HG02981 (cell line): ENCODE measurements at regions not wholly inside any gene's neighbourhood (a gene's known extent, or its start where the extent isn't known, plus 50 kb on each side); places are given as distances from the start of the nearest gene placed in this dataset.

Experiments used
- ATAC-seq: cut with Tn5 transposase; IDR thresholded peaks from one replicate; pipeline ENCODE4 v1.9.1; 2021; ENCODE audit warnings: mild to moderate bottlenecking, moderate library complexity; ENCODE audit not compliant: unreplicated experiment

DNA sequence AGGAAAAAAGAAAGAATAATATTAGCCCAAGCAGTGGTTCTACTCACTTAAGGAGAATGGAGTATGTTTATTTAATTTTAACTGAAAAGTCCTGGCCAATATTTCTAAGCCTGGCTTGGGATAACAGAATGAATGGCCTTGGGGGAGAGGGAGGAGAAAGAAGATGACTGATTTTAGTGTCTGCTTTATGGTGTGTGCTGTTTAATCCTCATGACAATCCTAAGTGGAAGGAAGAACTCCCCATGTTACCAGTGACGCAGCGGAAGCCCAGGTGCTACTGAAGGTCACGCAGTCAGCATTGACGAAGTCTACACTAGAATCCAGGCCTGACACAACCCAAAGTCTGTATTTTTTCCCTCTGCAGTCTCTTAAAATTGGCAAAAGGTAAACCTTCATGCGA is 50.5 kb downstream of the PALM2AKAP2 start:
- ATAC-seq: no peak

DNA sequence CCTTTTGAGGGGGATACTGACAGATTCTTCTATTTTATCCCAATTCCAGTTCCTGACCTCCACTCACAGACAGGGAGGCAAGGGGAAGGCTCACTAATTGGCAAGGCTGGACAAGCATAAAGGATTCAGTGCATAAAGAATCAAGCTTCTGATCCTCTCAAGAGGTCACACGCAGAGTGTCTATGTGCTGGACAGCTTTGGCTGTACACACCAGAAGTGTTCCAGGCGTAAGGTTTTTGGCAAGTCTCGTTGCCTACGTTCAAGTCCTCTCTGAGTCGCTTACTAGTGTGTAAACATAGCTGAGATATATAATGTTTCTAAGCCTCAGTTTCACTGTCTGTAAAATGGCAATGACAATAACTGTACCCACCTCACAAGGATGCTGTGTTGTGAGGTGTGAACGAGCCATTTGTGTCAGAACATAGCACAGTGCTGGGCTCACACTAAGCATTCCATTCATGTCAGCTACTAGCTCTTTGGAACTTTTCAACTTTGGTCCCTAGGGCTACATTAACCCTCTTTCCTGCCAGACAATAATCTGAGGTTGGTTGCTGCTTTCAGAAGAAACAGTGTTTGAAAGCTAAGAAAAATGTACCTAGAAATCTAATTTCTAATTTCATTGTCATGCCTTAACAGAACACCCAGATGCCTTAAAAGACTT is 52.1 kb downstream of the PALM2AKAP2 start:
- no peak for ATAC-seq

DNA sequence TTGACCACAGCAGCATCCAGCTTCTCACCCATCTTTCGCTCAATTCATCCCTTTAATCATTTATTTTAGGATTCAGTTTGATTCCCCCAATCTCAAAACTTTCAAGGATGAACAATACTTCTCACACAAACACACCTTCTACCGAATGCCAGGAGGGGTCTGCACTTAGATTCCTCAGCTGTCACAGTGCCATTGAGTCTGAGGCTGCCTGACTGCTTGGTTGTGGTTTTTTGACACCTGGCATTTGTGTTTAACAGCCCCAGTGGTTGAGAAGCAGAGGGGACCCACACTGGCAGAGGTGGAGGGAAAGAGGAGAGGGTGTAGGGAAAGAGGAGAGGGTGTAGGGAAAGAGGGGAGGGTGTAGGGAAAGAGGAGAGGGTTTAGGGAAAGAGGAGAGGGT is 54.9 kb downstream of the PALM2AKAP2 start:
- ATAC-seq: no peak

DNA sequence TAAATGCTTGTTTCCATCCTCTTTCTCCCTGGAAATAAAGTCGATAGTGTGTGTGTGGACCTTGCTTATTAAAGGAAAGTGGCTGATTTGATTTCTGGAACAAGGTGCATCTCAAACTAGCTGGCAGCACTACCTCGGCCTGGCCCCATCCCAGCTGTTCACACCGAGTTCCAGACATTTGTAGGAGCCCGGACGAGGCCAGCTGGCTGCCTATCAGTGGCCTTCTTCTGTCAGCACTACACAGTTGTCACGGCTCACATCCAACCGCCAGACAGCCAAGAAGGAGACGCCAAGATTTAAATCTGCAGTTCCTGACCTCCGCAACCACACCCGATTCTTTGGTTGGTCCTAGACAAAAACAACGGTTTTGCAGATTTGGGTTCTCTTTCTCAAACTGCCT is 63.6 kb downstream of the PALM2AKAP2 start:
- no peak for ATAC-seq

DNA sequence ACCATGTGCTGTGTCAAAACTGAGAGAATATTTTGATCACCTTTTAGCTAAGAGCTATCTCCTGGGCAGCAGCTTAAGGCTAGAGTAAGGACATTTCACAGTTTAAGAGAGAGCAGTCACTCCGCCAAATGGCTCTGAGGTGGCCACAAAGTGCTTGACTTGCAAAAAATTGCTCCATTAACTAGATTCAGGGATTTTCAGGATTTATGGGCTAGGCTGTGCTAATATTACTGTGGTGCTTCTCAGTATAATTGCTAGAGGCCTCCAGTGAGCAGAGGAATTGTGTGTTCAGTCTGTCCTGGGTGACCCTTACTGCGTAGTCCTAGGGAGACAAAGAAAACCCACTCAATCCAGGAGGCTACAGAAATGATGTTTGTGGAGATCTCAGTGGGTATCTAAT is 65.2 kb downstream of the PALM2AKAP2 start:
- ATAC-seq: no peak

DNA sequence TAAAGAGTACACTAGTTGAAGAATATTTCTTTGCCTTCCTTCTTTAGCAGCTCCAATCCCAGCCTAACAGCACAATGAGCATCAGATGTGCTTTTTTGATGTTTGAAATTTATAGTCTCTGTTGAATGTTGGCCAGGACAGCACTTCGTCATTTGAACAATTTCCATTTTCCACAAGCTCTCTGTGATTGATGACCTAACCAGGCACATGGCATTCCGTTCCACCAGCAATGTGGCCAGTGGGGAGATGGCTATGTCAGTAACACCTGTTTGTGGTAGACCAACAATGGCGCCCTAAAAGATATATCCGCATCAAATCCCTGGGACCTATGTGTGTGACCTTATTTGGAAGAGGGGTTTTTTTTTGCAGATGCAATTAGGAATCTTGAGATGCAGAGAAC is 66.8 kb downstream of the PALM2AKAP2 start:
- ATAC-seq: no peak

DNA sequence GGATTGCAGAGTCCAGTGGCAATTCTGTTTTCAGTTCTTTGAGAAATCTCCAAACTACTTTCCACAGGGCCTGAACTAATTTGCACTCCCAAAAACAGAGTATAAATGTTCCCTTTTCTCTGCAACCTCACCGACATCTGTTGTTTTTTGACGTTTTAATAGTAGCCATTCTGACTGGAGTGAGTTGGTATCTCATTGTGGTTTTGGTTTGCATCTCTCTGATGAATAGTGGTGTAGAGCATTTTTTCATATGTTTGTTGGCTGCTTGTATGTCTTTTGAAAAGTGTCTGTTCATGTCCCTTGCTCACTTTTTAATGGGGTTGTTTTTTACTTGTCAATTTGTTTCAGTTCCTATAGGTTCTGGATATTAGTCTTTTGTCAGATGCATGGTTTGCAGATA is 72.6 kb downstream of the PALM2AKAP2 start:
- no peak for ATAC-seq

DNA sequence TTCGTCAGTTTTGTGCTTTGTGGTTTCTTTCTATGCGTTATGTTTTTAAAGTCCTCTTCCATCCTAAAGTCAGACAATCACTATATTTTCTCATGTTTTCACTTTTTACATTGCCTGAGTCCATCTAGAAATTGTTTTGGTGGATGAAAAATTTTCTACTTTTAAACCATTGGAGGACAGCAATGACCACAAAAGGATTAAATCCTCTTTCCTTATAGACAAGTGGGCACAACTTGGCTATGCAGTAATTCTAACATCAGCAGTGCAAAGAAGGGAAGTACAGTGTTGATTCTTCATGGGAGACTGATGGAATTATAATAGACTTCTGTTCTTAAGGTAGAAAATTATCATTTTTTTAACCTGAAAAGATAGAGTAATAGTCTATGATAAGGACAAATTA is 75.5 kb downstream of the PALM2AKAP2 start:
- ATAC-seq: no peak

DNA sequence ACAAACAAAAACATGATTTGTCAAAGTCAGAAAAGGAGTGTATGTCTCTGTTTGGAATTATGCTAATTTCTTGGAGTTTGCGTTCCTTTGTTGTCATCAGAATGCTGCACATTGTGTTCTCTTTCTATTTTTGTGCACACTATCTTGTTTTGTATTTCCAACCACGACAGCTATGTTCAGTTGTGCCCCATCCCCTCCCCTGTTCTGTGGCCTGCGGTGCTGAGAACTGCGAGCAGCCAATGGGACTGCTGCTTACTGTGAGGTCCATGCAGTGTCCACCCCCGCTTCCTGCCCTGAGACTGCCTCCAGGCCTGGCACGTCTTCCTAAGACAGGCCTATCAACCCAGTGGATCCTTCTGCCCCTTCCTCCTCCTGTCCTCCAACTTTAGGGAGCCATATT is 76.8 kb downstream of the PALM2AKAP2 start:
- no peak for ATAC-seq

DNA sequence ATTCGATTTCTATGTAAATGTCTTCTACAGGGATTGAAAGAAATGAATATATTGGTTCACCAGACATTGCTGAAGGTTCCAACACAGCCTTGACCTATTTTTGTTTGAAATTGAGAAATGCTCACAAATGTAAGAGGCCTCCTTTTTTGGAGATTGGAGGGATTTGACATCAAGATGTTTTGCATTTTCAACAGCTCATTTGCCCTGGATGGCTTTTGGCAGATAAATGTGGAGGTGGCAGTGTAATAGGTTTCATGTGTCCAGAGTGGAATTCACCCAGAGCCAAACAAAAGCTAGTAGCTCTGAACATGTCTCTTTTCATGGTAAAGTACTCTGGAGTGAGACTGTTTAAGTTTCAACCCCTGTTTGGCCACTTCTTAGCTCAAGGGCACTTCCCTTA is 77.3 kb downstream of the PALM2AKAP2 start:
- no peak for ATAC-seq

DNA sequence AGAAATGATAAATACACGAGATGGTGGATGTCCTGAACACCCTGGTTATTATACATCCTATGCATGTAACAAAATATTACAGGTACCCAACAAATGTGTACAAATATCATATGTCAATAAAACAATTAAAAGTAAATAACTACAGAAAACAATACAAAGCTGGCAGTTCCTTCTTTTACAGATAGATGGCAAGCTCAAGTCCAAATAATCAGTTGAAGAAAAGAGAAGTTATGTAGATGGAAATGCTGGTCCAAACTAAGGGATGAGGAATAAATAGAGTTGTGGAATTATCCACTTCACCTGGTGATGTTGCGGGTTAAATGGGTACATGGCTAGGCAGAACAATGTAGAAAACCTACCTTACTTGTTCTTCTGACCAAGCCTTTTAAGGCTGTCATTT is 79.4 kb downstream of the PALM2AKAP2 start:
- ATAC-seq: no peak

DNA sequence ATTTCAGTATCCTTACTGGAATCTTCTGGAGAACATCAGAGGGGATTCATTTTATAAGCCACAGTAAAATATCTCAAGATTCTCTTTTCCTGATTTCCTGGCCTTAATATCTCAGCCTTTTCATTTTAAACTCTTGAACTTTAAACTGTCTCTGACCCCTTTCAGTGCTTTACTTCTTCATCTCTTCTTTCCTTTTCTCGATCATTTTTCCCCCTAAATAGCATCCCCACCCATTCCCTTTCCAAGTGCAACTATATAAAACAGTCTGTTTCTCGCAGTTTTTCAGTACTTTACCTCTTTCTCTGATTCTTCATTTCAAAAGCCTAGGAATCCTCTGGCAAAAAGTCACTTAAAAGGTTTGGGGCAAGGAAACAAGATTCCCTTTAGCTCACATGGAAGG is 80.5 kb downstream of the PALM2AKAP2 start:
- no peak for ATAC-seq

DNA sequence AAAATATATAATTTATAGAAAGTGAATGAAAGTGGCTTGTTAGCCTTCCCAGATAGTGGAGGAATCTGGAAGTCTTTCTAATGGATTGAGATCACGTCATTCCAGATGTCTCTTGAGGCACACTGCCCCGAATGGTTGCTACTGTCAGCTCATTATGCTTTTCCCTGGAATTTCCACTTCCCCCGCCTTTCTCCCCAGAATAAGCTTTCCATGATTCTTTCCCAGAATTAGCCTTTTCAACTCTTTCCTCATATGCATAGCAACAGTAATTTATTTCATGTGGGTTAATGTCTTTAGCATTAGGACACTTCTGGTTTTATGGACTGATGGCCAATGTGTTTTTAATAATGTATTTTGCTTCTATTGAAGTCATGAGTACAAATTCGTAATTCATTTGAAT is 81.5 kb downstream of the PALM2AKAP2 start:
- no peak for ATAC-seq

DNA sequence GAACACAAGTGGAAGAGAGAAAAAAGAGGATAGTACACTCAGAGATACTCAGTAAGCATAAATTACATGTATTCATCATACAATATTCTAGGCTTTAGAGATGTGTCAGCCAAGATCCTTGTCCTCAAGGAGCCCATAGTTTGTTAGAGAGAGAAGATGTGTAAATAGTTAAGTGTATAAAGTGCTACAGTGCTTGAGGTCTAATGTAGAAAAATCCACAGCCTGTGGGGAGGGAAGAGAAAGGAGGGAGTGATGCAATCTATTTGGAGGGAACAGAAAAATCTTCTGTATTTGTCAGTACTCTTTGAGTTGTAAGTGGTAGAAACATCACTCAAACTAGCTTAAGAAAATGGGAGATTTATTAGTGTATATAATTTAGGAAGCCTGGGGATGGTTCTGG is 81.9 kb downstream of the PALM2AKAP2 start:
- no peak for ATAC-seq

DNA sequence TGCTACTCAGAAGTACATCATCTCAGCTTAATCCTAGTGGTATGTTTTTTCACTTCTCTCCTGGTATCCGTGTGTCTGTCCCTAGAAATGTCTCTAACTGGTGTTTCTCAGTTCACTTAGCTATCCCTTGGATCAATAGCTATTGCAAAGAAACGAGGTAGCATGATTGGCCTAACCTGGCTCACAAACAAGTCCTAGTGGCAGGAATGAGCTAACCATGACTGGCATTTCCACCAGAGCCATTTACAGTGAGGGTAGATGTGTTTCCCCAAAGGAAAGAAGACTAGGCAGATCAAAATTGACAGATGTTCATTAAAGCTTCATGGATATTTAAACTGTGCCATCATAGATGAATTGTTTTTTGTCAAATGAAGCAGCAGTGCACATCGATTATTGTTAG is 82.5 kb downstream of the PALM2AKAP2 start:
- ATAC-seq: no peak

DNA sequence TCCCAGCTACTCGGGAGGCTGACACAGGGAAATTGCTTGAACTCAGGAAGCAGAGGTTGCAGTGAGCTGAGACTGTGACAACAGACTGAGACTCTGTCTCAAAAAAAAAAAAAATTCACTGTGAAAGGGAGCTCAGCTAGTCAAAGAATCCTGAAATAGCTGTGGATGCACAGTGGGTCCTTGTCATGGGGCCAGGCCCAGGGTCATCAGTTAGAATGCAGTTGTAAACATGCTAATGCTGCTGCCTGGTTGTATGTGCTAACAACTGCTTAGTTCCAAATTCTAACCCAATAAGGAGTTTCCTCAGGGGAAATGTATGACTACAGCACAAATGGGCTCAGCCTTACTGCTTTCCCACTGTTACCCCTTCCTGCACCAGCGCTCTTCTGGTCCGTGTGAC is 84.0 kb downstream of the PALM2AKAP2 start:
- ATAC-seq: no peak

DNA sequence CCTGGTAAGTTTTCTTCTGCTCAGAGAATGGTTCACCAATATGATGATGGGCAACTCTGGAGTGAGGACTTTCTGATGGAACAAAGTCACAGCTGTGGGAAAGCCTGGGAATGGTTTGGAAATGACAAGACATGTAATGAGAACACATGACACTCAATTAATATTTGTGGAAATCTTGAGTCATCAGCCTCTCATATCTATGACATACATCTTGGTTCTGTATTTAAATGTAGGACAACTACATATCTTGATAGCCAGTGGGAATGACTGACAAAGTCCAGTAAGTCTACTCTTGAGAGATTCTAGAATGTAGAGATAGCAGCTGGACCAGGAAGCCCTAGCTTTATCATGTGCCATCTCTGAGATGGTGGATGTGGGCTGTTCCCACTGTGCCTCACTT is 85.5 kb downstream of the PALM2AKAP2 start:
- ATAC-seq: no peak

DNA sequence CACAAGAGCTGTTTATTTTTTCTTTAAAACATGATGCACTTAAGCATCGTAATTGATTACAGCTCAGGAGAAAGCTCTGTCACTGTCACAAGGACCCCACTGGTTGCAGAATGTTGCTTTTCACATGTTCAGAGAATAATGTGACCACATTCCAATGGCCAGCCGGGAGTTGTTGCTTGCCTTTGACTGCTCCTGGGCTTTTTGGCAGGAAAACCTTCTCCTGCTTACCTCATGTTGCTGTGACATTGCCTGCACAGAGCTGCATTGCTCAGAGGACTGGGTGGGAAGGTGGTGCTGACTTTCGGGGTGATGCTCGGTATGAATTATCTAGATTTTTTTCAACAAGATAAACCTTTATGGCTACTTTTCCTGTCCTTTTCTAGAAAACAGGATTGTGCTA is 88.2 kb downstream of the PALM2AKAP2 start:
- no peak for ATAC-seq

DNA sequence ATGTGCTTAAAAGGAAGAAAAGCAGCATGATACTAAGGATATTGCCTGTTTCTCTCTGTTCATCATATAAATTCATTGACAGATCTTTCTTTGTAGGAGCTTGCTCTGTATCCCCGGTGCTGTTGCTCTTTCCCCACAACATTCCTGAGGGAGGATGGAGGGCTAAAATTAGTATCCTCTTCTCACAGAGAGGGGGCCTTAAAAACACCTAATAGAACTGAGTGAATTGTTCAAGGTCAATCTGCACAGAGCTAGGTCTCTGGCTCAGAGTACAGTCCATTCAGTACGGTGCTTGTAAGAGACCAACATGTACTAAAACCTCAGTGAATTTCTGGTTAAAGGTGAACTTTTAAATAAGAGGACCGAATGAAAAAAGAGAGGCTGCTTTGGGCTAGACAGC is 88.7 kb downstream of the PALM2AKAP2 start:
- no peak for ATAC-seq

DNA sequence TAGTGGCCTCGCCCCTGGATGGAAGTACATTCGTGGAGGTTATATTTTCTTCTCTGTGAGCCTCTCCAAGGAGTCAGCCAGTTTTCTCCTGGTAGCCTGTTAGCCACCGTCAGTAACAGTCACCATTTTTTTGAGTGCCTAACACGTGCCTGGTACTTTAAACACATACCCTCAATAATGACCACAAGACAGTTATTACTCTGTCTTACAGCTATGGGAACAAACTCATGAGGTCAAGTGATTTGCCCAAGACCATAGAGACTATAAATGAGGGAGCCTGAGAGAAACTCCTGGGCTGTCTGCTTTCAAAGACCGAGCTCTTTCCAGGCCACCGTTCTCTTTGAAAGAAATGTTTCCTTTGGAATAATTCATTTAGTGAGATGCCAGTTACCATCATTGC is 90.4 kb downstream of the PALM2AKAP2 start:
- no peak for ATAC-seq

DNA sequence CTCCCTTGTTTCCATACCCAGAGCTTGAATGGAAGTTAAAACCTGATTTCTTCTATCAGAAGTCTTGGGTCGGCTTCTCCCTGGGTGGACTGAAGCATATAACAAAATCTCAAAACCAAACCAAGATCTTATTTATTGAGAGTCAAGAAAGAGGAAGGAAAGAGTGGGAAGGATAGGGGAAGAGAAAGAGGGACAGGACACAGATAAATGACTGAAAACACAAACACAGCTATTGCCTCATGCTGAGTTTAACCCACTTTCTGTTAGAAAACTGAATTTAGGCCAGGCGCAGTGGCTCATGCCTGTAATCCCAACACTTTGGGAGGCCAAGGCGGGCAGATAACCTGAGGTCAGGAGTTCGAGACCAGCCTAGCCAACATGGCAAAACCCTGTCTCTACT is 92.9 kb downstream of the PALM2AKAP2 start:
- ATAC-seq: no peak

DNA sequence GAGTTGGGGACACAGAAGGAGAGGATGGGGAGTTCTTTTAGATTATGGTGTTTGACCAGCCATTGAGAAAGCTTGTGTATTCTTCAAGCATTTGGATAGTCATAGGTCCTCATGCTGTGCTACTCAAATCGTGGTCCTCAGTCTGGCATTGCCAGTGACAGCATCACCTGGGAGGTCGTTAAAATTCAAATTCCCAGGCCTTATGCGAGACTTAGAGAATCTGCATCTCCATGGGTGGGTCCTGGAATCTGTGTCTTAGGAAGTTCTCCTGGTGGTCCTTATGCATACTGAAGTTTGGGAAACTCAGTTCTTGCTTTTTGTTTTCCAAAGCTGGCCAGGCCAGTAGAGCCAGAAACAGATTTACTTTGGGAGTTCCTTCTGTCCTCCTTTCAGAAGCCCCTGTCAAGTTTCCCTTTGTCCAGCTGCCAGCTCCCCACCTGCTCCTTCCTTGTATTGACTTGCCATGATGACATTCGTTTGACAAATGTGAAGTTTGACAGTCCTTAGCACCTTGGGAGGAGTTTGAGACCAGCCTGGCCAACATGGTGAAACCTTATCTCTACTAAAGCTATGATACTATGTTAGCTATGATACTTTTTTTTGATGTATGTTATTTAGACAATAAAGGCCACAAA is 95.6 kb downstream of the PALM2AKAP2 start:
- no peak for ATAC-seq
